ENCODE measurements at regions not wholly inside any gene's neighbourhood (a gene's known extent, or its start where the extent isn't known, plus 50 kb on each side); places are given as distances from the start of the nearest gene placed in this dataset.
"Not testable (repeated sequence)": the region's sequence is repeated elsewhere in the genome, so short reads cannot be mapped to it uniquely, and the experiment has no call there.

- intact Hi-C loops (cut with DNase I): no loop called here
- Histone ChIP-seq H3K9me3 (no peaks in the 10 kb centered on the region), H3K4me3 (no peak overlapping the region), H3K27me3 (no peaks in the 10 kb centered on the region), H3K27ac (no peak overlapping the region), H3K36me3 (no peaks in the 10 kb centered on the region), H3K4me1 (no peaks in the 10 kb centered on the region)
- ATAC-seq: no peak
- no peak for DNase-seq
- TF ChIP-seq POLR2A (IDR thresholded peaks at IDR 0.05) (no peak), CTCF (IDR thresholded peaks at IDR 0.05) (no peak)
Measured at GRCh38 chr12:84470361-84470760, 442.2 kb downstream of the SLC6A15 start.

- TF ChIP-seq POLR2A (IDR thresholded peaks at IDR 0.05): no peak
- no peak for TF ChIP-seq CTCF (IDR thresholded peaks at IDR 0.05)
- intact Hi-C loops (cut with DNase I): no loop called here
- Histone ChIP-seq H3K27ac (no peak overlapping the region), H3K36me3 (no peaks in the 10 kb centered on the region), H3K9me3 (no peaks in the 10 kb centered on the region), H3K4me1 (no peaks in the 10 kb centered on the region), H3K27me3 (no peaks in the 10 kb centered on the region), H3K4me3 (no peak overlapping the region)
- DNase-seq (no peak), ATAC-seq (no peak)
- 40% methylated on average over 5 of the region's 5 CpGs for WGBS (ENCODE audit: insufficient coverage, low coverage, low lambda C conversion rate, missing lambda C conversion rate)
Measured at GRCh38 chr12:84464616-84465015, 448.0 kb downstream of the SLC6A15 start.

- no peak for TF ChIP-seq POLR2A (IDR thresholded peaks at IDR 0.05)
- no peak for TF ChIP-seq CTCF (IDR thresholded peaks at IDR 0.05)
- 36% methylated on average over 2 of the region's 2 CpGs for WGBS (ENCODE audit: insufficient coverage, low coverage, low lambda C conversion rate, missing lambda C conversion rate)
- Histone ChIP-seq H3K9me3 (no peaks in the 10 kb centered on the region), H3K27me3 (no peaks in the 10 kb centered on the region), H3K4me1 (no peaks in the 10 kb centered on the region), H3K36me3 (no peaks in the 10 kb centered on the region), H3K27ac (no peak overlapping the region), H3K4me3 (no peak overlapping the region)
- DNase-seq (no peak), ATAC-seq (no peak)
- intact Hi-C loops (cut with DNase I): no loop called here
Measured at GRCh38 chr12:84463741-84464495, 448.7 kb downstream of the SLC6A15 start.

GRCh38 chr12:84455598-84455997, 457.0 kb downstream of the SLC6A15 start:
- H3K4me1 ChIP-seq: no peaks in the 10 kb centered on the region
- no peak overlapping the region for H3K27ac ChIP-seq
- 64% methylated on average over 2 of the region's 2 CpGs for WGBS (ENCODE audit: insufficient coverage, low coverage, low lambda C conversion rate, missing lambda C conversion rate)
- no peaks in the 10 kb centered on the region for H3K9me3 ChIP-seq
- H3K36me3 ChIP-seq: no peaks in the 10 kb centered on the region
- ATAC-seq (no peak), DNase-seq (no peak)
- H3K4me3 ChIP-seq: no peak overlapping the region
- TF ChIP-seq POLR2A (IDR thresholded peaks at IDR 0.05) (no peak), CTCF (IDR thresholded peaks at IDR 0.05) (no peak)
- no peaks in the 10 kb centered on the region for H3K27me3 ChIP-seq
- intact Hi-C loops (cut with DNase I): no loop called here

GRCh38 chr12:84446478-84446877, 466.1 kb downstream of the SLC6A15 start:
- H3K4me1 ChIP-seq; H3K27me3 ChIP-seq; ATAC-seq; H3K9me3 ChIP-seq; intact Hi-C loops (cut with DNase I); H3K4me3 ChIP-seq; DNase-seq; H3K27ac ChIP-seq; H3K36me3 ChIP-seq: not testable (repeated sequence)
- WGBS (ENCODE audit: insufficient coverage, low coverage, low lambda C conversion rate, missing lambda C conversion rate): 37% methylated on average over 2 of the region's 3 CpGs

Measured in right lobe of liver (tissue), 6 donors.